ENCODE measurements at regions not wholly inside any gene's neighbourhood (a gene's known extent, or its start where the extent isn't known, plus 50 kb on each side); places are given as distances from the start of the nearest gene placed in this dataset.
"Not testable (repeated sequence)": the region's sequence is repeated elsewhere in the genome, so short reads cannot be mapped to it uniquely, and the experiment has no call there.

- DNase-seq = no peak
Measured at GRCh38 chr11:23377909-23378308, 517.6 kb upstream of the CCDC179 start.

GRCh38 chr11:23391031-23391430, 530.8 kb upstream of the CCDC179 start:
- no peak for DNase-seq

- no peak for DNase-seq
Measured at GRCh38 chr11:23398052-23398451, 537.8 kb upstream of the CCDC179 start.

GRCh38 chr11:23399995-23400394, 539.7 kb upstream of the CCDC179 start:
- no peak for DNase-seq

- DNase-seq = no peak
Measured at GRCh38 chr11:23403210-23404185, 543.2 kb upstream of the CCDC179 start.

GRCh38 chr11:23404225-23405160, 544.2 kb upstream of the CCDC179 start:
- no peak for DNase-seq

GRCh38 chr11:23405350-23405937, 545.2 kb upstream of the CCDC179 start:
- DNase-seq = no peak

GRCh38 chr11:23406131-23406819, 546.0 kb upstream of the CCDC179 start:
- no peak for DNase-seq

- no peak for DNase-seq
Measured at GRCh38 chr11:23413057-23413456, 552.8 kb upstream of the CCDC179 start.

GRCh38 chr11:23423104-23423503, 562.8 kb upstream of the CCDC179 start:
- no peak for DNase-seq

GRCh38 chr11:23423656-23424055, 563.4 kb upstream of the CCDC179 start:
- no peak for DNase-seq

- DNase-seq = no peak
Measured at GRCh38 chr11:23425381-23425780, 565.1 kb upstream of the CCDC179 start.

GRCh38 chr11:23429569-23429968, 569.3 kb upstream of the CCDC179 start:
- no peak for DNase-seq

GRCh38 chr11:23453522-23453921, 593.2 kb upstream of the CCDC179 start:
- no peak for DNase-seq

- no peak for DNase-seq
Measured at GRCh38 chr11:23455321-23455891, 595.1 kb upstream of the CCDC179 start.

GRCh38 chr11:23457641-23458040, 597.4 kb upstream of the CCDC179 start:
- no peak for DNase-seq

- DNase-seq = no peak
Measured at GRCh38 chr11:23471878-23472277, 611.6 kb upstream of the CCDC179 start.

GRCh38 chr11:23473782-23474181, 613.5 kb upstream of the CCDC179 start:
- DNase-seq = no peak

- no peak for DNase-seq
Measured at GRCh38 chr11:23480736-23481135, 620.5 kb upstream of the CCDC179 start.

GRCh38 chr11:23484146-23484545, 623.9 kb upstream of the CCDC179 start:
- not testable (repeated sequence) for DNase-seq

- DNase-seq = not testable (repeated sequence)
Measured at GRCh38 chr11:23484618-23485017, 624.3 kb upstream of the CCDC179 start.
